ENCODE measurements at regions not wholly inside any gene's neighbourhood (a gene's known extent, or its start where the extent isn't known, plus 50 kb on each side); places are given as distances from the start of the nearest gene placed in this dataset.

DNA sequence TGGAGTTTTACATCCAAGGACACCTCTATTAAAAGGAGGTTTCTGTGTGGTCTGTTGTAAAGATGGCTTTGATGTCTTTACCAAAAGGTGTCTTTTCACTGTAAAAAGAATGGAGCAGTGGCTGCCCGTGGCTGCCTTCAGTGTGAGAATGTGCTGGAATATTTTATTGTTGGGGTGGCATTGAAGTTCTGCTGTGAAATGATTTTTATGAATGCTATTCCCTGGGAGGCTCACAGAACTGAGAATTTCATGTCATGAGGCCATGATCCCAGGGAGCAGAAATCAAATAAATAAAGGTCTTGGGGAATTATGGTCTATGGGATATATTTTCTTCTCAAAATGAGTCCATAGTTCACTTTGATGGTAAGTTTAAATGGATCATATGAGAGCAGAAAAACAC, 425.2 kb upstream of the ZNF608 start:
- ATAC-seq (ENCODE audit: low FRiP score), result no peak
- no peak for DNase-seq (ENCODE audit: low spot score)
- TF ChIP-seq CTCF (IDR thresholded peaks at IDR 0.05), result no peak

DNA sequence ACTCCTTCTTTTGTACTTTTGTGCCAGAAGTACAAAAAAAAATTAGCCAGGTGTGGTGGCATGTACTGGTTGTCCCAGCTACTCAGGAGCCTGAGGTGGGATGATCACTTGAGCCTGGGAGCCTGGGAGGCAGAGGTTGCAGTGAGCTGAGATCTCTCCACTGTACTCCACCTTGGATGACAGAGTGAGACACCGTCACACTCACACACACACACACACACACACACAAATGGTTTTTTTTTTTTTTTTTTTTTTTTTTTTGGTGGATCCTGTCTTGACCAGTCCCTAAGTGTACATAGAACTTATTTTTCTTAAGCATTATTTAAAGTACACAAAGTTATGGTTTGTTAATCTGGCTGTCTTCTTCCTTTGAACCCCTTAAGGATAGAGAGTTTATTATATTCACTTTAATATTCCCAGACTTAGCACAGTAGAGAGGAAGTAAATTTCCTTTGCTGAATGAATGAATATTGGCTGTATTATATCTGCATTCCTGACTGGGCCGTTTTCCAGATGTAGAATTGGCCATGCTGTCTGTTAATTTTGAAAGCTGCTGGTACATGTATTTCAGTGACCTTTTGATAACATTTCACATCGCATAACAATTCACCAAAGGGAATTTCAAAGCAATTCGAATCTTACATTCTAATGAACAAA, 429.0 kb upstream of the ZNF608 start:
- no peak for DNase-seq (ENCODE audit: low spot score)
- ATAC-seq (ENCODE audit: low FRiP score), result no peak
- no peak for TF ChIP-seq CTCF (IDR thresholded peaks at IDR 0.05)

- ATAC-seq (ENCODE audit: low FRiP score) (no peak), DNase-seq (ENCODE audit: low spot score) (no peak)
- no peak for TF ChIP-seq CTCF (IDR thresholded peaks at IDR 0.05)
Observed at GRCh38 chr5:125176005-125176390, 429.6 kb upstream of the ZNF608 start.

- no peak for TF ChIP-seq CTCF (IDR thresholded peaks at IDR 0.05)
- no peak for ATAC-seq (ENCODE audit: low FRiP score)
Observed at GRCh38 chr5:125177340-125177739, 430.9 kb upstream of the ZNF608 start.

GRCh38 chr5:125179612-125180011, 433.2 kb upstream of the ZNF608 start:
- DNase-seq (ENCODE audit: low spot score), result no peak
- no peak for ATAC-seq (ENCODE audit: low FRiP score)
- no peak for TF ChIP-seq CTCF (IDR thresholded peaks at IDR 0.05)

More at GRCh38 chr5:125177340-125177739, 430.9 kb upstream of the ZNF608 start:
- no peak for DNase-seq (ENCODE audit: low spot score)

DNA sequence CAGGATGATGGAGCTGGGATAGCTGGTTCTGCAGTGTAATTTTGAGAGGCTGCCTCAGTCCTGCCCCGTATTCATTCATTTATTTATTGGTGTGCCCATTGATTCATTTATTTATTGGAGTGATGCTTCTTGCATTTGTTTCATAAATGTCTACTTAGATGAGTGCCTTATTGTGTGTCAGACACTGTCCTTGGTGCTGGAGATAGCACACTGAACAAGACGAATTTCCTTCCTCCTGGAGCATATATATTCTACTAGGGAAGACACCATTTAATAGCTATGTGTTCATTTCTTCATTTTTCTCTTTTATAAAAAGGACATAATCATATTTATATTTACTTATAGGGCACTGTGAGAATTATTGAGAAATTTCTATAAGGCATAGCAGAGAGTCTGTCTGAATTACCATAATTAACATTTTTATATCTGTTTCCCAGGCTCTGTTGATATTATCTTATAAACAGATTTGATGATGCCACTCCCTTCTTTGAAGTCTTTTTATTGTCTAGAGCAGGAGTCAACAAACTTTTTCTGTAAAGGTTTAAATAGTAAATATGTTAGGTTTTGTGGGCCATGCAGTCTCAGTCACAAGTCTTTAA, 433.9 kb upstream of the ZNF608 start:
- DNase-seq (ENCODE audit: low spot score) (no peak), ATAC-seq (ENCODE audit: low FRiP score) (no peak)
- TF ChIP-seq CTCF (IDR thresholded peaks at IDR 0.05), result no peak

- no peak for TF ChIP-seq CTCF (IDR thresholded peaks at IDR 0.05)
- no peak for ATAC-seq (ENCODE audit: low FRiP score)
- no peak for DNase-seq (ENCODE audit: low spot score)
Observed at GRCh38 chr5:125181159-125181558, 434.7 kb upstream of the ZNF608 start.

Data from omental fat pad (tissue), 3 donors.